Transverse colon (tissue), 4 donors: ENCODE measurements at regions not wholly inside any gene's neighbourhood (a gene's known extent, or its start where the extent isn't known, plus 50 kb on each side); places are given as distances from the start of the nearest gene placed in this dataset.

ENCODE experiments used
- DNase-seq: peaks from one replicate; pipeline ENCODE4 v3.0.0-alpha.2; 2019
- H3K27ac ChIP-seq, 4 donors: fragments of 200-600 bp; sonication (generic); 2 replicates each; pipeline ENCODE4 v1.5.1; 2016 to 2018; ENCODE audit warnings: inconsistent platforms in 4 of 4
- H3K27me3 ChIP-seq: fragments of 200-600 bp; sonication (generic); 2 replicates; pipeline ENCODE4 v1.5.1; 2017; ENCODE audit warnings: inconsistent platforms
- H3K36me3 ChIP-seq, 4 donors: fragments of 200-600 bp; sonication (generic); 2 replicates each; pipeline ENCODE4 v1.5.1; 2017 to 2019; ENCODE audit warnings: inconsistent platforms in 4 of 4
- H3K4me1 ChIP-seq, 4 donors: fragments of 200-600 bp; sonication (generic); 2 replicates each; pipeline ENCODE4 v1.5.1; 2017 to 2020; ENCODE audit warnings: inconsistent platforms in 4 of 4
- H3K4me3 ChIP-seq, 4 donors: fragments of 200-600 bp; sonication (generic); 1 replicate in 1 of 4; 2 replicates in 3 of 4; pipeline versions ENCODE4 v1.5.1 to v1.6.1; 2017 to 2019; ENCODE audit warnings: inconsistent platforms in 4 of 4
- H3K9me3 ChIP-seq, 2 donors: fragments of 200-600 bp; sonication (generic); 2 replicates each; pipeline ENCODE4 v1.5.1; 2017 to 2019; ENCODE audit warnings: inconsistent platforms in 2 of 2
- CTCF ChIP-seq, 5 experiments: fragments of 200-600 bp in 3 of 5; fragments of 450-650 bp in 2 of 5; sonication (generic) in 3 of 5; IDR thresholded peaks; 1 replicate in 2 of 5; 2 replicates in 3 of 5; pipeline ENCODE4 v1.5.1; 2016 to 2017; ENCODE audit warnings: antibody characterized with exemption in 5 of 5, inconsistent platforms in 3 of 5, mild to moderate bottlenecking in 2 of 5, moderate library complexity in 1 of 5
- EP300 ChIP-seq: sonication (generic); formaldehyde crosslinking; IDR thresholded peaks from one replicate; pipeline ENCODE4 v1.6.1; 2017; ENCODE audit warnings: antibody characterized with exemption, low read depth
- POLR2A ChIP-seq: fragments of 450-650 bp; IDR thresholded peaks from one replicate; pipeline ENCODE4 v1.6.1; 2016; ENCODE audit warnings: antibody characterized with exemption, mild to moderate bottlenecking, moderate library complexity
- POLR2AphosphoS5 ChIP-seq, 3 donors: sonication (generic); formaldehyde crosslinking; IDR thresholded peaks; one replicate each; pipeline ENCODE4 v1.6.1; 2016; ENCODE audit warnings: antibody characterized with exemption in 3 of 3
- WGBS, 2 donors: methylation state at CpG; one replicate each; pipeline ENCODE4 v1.1.5; 2018; ENCODE audit warnings: low coverage in 1 of 2; 5-methylcytosine and 5-hydroxymethylcytosine counted together
- in situ Hi-C, 4 donors: fragments of 200-750 bp; cut with MboI; loops; one replicate each; pipeline versions ENCODE4 v1.15.0 to v1.15.1; 2017; ENCODE audit warnings: low sequenced_read_pairs in 3 of 4, low pct_ligation_motif_present in 1 of 4, low pct_unique_long_range_greater_than_20kb in 1 of 4
- intact Hi-C: fragments of 100-400 bp; cut with DNase I; formaldehyde crosslinking; loops from one replicate; pipeline ENCODE4 v1.15.1; 2023; ENCODE audit warnings: low total_unique reads

GRCh38 chr5:97726106-97726505 lies 543.1 kb upstream of the RIOK2 start:
- intact Hi-C loops, result no loop called here
- in situ Hi-C loops, result no loop called here
- no peak overlapping the region for H3K4me3 ChIP-seq
- 80 to 81% methylated on average over 1 of the region's 1 CpG for WGBS, 2 donors
- TF ChIP-seq POLR2A, result no peak
- no peak for TF ChIP-seq POLR2AphosphoS5 (IDR thresholded peaks at IDR 0.05)
- no peak for TF ChIP-seq EP300
- TF ChIP-seq CTCF (IDR thresholded peaks at IDR 0.05), result no peak
- no peak overlapping the region for H3K27ac ChIP-seq
- no peaks in the 10 kb centered on the region for H3K9me3 ChIP-seq
- no peaks in the 10 kb centered on the region for H3K36me3 ChIP-seq
- no peaks in the 10 kb centered on the region for H3K4me1 ChIP-seq
- H3K27me3 ChIP-seq, result no peaks in the 10 kb centered on the region
- DNase-seq, result no peak

DNA sequence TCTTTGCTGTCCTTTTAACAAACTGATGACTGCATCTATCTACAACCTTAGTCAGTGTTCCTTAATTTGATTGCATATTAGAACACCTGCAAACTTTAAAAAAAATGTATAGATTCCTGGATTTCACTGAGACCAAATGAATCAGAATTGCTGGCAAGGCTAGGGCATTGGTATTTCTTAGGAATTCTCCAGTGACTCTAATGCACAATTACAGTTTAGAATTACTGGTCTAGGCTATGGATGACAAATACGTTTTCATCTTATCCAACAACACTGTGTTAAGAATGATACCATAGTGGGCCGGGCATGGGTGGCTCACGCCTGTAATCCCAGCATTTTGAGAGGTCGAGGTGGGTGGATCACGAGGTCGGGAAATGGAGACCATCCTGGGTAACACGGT lies 545.9 kb upstream of the RIOK2 start:
- no peaks in the 10 kb centered on the region for H3K36me3 ChIP-seq
- intact Hi-C loops (no loop called here), in situ Hi-C loops (no loop called here)
- H3K27me3 ChIP-seq, result no peaks in the 10 kb centered on the region
- no peak for TF ChIP-seq CTCF (IDR thresholded peaks at IDR 0.05)
- TF ChIP-seq POLR2AphosphoS5 (IDR thresholded peaks at IDR 0.05), result no peak
- TF ChIP-seq POLR2A, result no peak
- no peak for TF ChIP-seq EP300
- no peaks in the 10 kb centered on the region for H3K4me1 ChIP-seq
- H3K27ac ChIP-seq, result no peak overlapping the region
- no peaks in the 10 kb centered on the region for H3K9me3 ChIP-seq
- DNase-seq, result no peak
- 76 to 89% methylated on average over 5 to 7 of the region's 7 CpGs for WGBS, 2 donors
- no peak overlapping the region for H3K4me3 ChIP-seq

DNA sequence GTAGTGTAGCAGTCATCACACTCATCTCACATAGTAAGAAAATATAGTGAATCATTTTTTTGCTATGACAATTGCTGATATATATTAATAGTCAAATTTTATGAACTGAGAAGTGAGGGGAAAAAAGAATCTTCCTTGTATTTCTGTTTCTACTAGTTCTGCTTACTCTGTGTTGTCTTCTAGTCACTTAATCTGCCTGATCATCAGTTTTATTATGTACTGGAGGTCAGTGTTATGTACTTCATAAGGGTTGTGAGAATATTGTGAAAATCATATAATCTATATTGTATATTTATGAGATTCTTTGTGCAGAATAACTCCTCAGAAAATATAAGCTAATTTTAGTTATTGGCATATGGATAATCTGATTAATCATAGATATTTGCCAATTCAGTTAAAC lies 546.9 kb upstream of the RIOK2 start:
- in situ Hi-C loops (no loop called here), intact Hi-C loops (no loop called here)
- no peak for TF ChIP-seq EP300
- no peak for TF ChIP-seq POLR2AphosphoS5 (IDR thresholded peaks at IDR 0.05)
- TF ChIP-seq CTCF (IDR thresholded peaks at IDR 0.05), result no peak
- TF ChIP-seq POLR2A, result no peak
- Histone ChIP-seq H3K27me3 (no peaks in the 10 kb centered on the region), H3K27ac (no peak overlapping the region), H3K4me3 (no peak overlapping the region), H3K36me3 (no peaks in the 10 kb centered on the region), H3K4me1 (no peaks in the 10 kb centered on the region), H3K9me3 (no peaks in the 10 kb centered on the region)
- DNase-seq, result no peak

- no peak for DNase-seq
- no peak overlapping the region for H3K27ac ChIP-seq
- intact Hi-C loops, result no loop called here
- no peaks in the 10 kb centered on the region for H3K36me3 ChIP-seq
- in situ Hi-C loops, result no loop called here
- 76 to 85% methylated on average over 3 of the region's 3 CpGs for WGBS, 2 donors
- TF ChIP-seq POLR2A (no peak), POLR2AphosphoS5 (IDR thresholded peaks at IDR 0.05) (no peak), CTCF (IDR thresholded peaks at IDR 0.05) (no peak), EP300 (no peak)
- H3K27me3 ChIP-seq, result no peaks in the 10 kb centered on the region
- H3K4me3 ChIP-seq, result no peak overlapping the region
- H3K4me1 ChIP-seq, result no peaks in the 10 kb centered on the region
- no peaks in the 10 kb centered on the region for H3K9me3 ChIP-seq
These were observed 552.2 kb upstream of the RIOK2 start for GRCh38 chr5:97735209-97735608.
